ENCODE measurements at regions not wholly inside any gene's neighbourhood (a gene's known extent, or its start where the extent isn't known, plus 50 kb on each side); places are given as distances from the start of the nearest gene placed in this dataset.

GRCh38 chr11:134733646-134734045 is 321.6 kb upstream of the B3GAT1 start:
- TF ChIP-seq CTCF (IDR thresholded peaks at IDR 0.05) = no peak
- no peak for TF ChIP-seq POLR2A (IDR thresholded peaks at IDR 0.05)
- TF ChIP-seq EP300 (IDR thresholded peaks at IDR 0.05) = no peak
